ENCODE measurements at regions not wholly inside any gene's neighbourhood (a gene's known extent, or its start where the extent isn't known, plus 50 kb on each side); places are given as distances from the start of the nearest gene placed in this dataset.

DNA sequence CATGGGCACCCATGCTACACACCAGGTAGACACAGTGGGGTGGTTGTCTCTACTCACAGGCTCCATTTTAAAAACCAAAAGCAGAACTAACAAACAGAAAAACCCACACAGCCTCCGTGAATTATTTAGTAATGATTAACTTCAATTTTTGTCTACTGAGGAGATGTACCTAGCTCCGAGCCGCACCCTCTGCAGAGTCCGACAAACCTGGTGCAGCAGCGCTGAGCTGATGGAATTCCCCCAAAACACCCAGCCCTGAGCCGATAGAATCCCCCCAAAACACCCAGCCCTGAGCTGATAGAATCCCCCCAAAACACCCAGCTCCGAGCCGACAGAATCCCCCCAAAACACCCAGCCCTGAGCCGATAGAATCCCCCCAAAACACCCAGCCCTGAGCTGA lies 927.0 kb downstream of the BRD1 start:
- H3K27ac ChIP-seq (ENCODE audit: low read depth, low read length) = no peak overlapping the region

DNA sequence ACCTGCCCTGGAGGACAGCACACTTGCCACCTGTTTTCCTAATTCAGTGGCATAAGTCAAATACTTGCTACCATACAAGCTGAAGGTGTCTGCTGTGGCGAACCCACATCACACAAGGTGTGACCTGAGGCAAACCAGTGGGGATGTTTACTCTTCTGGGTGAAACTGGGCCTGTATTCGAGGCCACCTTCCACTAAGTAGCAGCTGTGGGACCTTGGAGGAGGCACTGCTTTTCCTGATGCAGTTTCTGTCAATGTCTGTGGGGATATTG lies 927.4 kb downstream of the BRD1 start:
- Histone ChIP-seq H3K4me1 (ENCODE audit: control insufficient read depth, insufficient read depth, low read length) (no peaks in the 10 kb centered on the region), H3K36me3 (ENCODE audit: control insufficient read depth, insufficient read depth, low read length) (no peaks in the 10 kb centered on the region), H3K9ac (ENCODE audit: low read length) (no peak overlapping the region), H3K4me3 (ENCODE audit: low read length) (no peak overlapping the region), H3K27ac (ENCODE audit: low read depth, low read length) (no peak overlapping the region), H3K27me3 (ENCODE audit: control insufficient read depth, insufficient read depth, low read length) (no peaks in the 10 kb centered on the region)

More for the DNA sequence above, 927.0 kb downstream of the BRD1 start:
- Histone ChIP-seq H3K36me3 (ENCODE audit: control insufficient read depth, insufficient read depth, low read length) (no peaks in the 10 kb centered on the region), H3K9ac (ENCODE audit: low read length) (no peak overlapping the region), H3K4me3 (ENCODE audit: low read length) (no peak overlapping the region), H3K27me3 (ENCODE audit: control insufficient read depth, insufficient read depth, low read length) (no peaks in the 10 kb centered on the region), H3K4me1 (ENCODE audit: control insufficient read depth, insufficient read depth, low read length) (no peaks in the 10 kb centered on the region)

DNA sequence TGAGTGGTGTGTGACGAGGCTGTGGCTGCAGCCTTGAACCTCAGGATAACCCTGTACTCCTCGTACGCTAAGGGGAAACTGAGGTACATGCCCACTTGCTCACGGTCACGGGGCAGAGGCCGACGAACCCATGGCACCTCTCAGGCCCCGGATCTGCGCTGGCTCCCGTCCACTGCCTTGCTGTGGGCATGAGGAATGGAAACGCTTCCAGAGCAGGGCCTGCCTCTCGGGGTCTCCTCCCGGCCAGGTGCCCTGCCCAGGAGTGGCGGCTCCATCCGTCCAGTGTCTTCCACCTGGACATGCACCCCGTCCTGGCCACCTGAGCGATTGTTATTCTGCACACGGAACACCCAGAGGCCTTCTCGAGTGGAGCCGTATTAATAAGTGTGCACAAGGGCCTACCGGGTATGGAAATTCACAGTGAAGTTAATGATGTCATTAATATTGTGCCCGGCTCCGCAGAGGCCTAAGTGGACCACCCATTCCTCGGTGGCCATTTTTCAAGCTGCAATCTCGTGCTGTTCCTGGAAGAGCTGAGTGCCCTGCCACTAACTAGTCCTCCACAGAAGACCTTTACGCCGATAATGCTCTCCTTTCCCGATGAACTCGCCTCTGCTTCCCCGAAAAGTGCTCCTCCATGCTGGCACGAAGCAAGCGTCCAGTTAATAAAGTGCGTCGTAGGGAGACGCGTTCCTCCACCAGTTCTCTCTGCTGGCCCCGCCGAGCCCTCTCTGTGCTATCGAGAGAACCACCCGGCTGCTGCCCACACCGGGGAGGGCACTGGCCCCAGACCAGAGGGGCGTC lies 927.9 kb downstream of the BRD1 start:
- H3K4me3 ChIP-seq (ENCODE audit: low read length) = no peak overlapping the region
- H3K36me3 ChIP-seq (ENCODE audit: control insufficient read depth, insufficient read depth, low read length) = no peaks in the 10 kb centered on the region
- no peaks in the 10 kb centered on the region for H3K27me3 ChIP-seq (ENCODE audit: control insufficient read depth, insufficient read depth, low read length)
- no peak overlapping the region for H3K27ac ChIP-seq (ENCODE audit: low read depth, low read length)
- H3K4me1 ChIP-seq (ENCODE audit: control insufficient read depth, insufficient read depth, low read length) = no peaks in the 10 kb centered on the region
- no peak overlapping the region for H3K9ac ChIP-seq (ENCODE audit: low read length)

DNA sequence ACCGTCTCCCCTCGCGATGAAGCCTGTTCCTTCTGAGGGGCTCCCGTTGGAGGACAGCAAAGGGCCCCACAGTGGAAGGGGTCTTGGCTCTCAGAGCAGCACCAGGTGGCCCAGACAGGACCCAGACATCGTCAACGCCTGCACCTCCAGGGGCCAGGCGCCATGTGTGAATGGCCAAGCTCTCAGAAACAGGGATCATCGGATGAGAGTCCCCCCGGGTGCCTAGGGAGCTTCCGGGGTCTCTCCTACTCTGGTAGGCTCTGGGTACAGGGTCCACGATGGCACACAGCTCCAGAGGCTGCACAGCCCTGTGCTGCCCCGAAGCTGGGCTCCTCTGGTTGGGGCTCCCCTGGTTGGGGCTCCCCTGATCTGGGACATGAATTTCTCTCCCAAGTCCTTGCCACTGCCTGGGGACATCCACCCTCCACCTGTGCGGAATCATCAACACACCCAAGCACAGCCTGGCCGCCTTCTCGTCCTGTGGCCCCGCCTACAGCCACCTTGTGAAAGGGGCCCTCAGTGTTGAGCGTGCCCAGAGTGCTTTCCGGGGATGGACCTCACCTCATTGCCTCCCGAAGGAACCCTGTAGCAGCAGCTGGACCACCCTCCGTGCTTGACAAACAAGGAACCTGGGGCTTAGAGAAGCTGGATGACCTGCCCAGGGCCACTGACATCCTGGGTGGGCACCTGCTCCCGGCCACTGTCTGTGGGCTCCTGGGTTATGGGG lies 929.0 kb downstream of the BRD1 start:
- Histone ChIP-seq H3K4me3 (ENCODE audit: low read length) (no peak overlapping the region), H3K36me3 (ENCODE audit: control insufficient read depth, insufficient read depth, low read length) (no peaks in the 10 kb centered on the region), H3K4me1 (ENCODE audit: control insufficient read depth, insufficient read depth, low read length) (no peaks in the 10 kb centered on the region), H3K27ac (ENCODE audit: low read depth, low read length) (no peak overlapping the region), H3K9ac (ENCODE audit: low read length) (no peak overlapping the region), H3K27me3 (ENCODE audit: control insufficient read depth, insufficient read depth, low read length) (no peaks in the 10 kb centered on the region)

DNA sequence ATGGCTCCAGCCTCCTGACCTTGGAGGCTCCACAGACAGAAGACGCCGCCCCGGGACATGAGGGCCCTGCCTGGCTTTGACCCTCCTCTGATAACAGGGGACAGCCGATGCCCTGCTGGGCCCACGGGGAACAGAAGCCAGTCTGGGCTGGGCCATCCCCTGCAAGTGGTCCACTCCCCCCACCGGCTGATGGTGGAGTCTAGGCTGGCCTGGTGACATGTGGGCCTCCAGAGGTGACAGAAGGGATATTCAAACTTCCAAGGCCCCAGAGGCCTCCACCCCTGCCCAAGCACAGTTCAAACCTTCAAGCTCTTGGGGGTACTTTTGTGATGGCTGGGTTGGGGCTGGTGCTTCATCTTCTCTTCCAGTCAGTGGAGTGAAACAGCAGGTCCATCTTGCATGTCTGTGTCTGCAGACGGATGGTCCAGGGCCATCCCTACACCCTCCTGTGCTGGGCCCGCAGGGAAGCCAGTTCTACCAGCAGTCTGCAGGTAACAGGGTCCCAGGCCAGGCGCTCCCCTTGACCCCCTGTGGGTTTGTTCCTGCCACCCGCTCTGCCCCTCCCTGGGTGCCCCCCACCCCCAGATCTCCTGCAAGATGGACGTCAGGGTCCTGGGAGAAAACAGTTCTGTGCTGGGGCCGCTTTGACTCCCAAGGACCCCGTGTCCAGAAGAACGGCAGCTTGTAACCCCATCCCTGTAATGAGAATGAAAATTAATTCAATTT lies 929.9 kb downstream of the BRD1 start:
- Histone ChIP-seq H3K4me1 (ENCODE audit: control insufficient read depth, insufficient read depth, low read length) (no peaks in the 10 kb centered on the region), H3K27ac (ENCODE audit: low read depth, low read length) (no peak overlapping the region), H3K9ac (ENCODE audit: low read length) (no peak overlapping the region), H3K27me3 (ENCODE audit: control insufficient read depth, insufficient read depth, low read length) (peaks cover under 1% of the 10 kb centered on the region), H3K4me3 (ENCODE audit: low read length) (no peak overlapping the region), H3K36me3 (ENCODE audit: control insufficient read depth, insufficient read depth, low read length) (no peaks in the 10 kb centered on the region)

DNA sequence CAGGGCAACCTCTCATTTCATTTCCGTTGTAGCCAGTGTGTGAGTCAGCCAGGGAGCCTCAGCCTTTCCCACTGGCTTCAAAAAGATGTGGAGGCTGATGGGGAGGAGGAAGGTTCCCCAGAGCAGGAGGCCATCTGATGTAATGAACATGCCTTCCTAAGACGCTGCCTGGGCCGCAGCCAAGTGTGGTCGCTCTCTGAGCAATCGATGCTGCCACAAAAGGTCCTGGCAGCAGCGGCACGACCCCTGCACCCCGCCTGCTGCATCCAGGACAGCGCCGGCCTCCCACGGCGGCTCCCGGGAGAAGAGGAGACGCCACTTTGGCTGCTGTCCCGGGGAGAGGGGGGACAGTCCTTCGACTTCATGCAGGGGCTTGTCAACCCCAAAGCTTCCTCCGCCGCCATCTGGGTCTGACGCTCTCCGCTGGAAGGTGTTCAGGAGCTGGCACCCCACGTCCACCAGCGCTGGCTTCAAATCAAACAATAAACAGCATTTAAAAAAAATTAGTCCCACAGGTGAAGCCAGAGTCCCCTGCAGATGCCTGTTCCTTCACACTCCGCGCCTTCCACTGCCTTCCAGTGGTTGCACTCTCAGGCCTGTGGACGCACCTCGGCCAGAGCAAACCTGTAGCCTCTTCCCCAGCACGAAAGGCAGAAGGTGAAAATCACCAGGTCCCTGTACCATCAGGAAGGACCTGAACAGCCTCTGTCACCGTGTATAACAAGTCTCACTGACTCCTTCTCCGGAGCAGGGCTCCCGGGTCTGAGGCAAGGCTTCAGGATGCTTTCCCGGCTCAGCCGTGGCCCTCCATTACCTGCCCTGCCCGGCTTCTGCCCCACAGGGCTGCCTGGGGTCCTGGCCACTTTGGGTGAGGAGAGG lies 930.7 kb downstream of the BRD1 start:
- Histone ChIP-seq H3K27ac (ENCODE audit: low read depth, low read length) (no peak overlapping the region), H3K9ac (ENCODE audit: low read length) (no peak overlapping the region), H3K27me3 (ENCODE audit: control insufficient read depth, insufficient read depth, low read length) (peaks cover 3% of the 10 kb centered on the region), H3K36me3 (ENCODE audit: control insufficient read depth, insufficient read depth, low read length) (no peaks in the 10 kb centered on the region), H3K4me3 (ENCODE audit: low read length) (no peak overlapping the region), H3K4me1 (ENCODE audit: control insufficient read depth, insufficient read depth, low read length) (no peaks in the 10 kb centered on the region)

DNA sequence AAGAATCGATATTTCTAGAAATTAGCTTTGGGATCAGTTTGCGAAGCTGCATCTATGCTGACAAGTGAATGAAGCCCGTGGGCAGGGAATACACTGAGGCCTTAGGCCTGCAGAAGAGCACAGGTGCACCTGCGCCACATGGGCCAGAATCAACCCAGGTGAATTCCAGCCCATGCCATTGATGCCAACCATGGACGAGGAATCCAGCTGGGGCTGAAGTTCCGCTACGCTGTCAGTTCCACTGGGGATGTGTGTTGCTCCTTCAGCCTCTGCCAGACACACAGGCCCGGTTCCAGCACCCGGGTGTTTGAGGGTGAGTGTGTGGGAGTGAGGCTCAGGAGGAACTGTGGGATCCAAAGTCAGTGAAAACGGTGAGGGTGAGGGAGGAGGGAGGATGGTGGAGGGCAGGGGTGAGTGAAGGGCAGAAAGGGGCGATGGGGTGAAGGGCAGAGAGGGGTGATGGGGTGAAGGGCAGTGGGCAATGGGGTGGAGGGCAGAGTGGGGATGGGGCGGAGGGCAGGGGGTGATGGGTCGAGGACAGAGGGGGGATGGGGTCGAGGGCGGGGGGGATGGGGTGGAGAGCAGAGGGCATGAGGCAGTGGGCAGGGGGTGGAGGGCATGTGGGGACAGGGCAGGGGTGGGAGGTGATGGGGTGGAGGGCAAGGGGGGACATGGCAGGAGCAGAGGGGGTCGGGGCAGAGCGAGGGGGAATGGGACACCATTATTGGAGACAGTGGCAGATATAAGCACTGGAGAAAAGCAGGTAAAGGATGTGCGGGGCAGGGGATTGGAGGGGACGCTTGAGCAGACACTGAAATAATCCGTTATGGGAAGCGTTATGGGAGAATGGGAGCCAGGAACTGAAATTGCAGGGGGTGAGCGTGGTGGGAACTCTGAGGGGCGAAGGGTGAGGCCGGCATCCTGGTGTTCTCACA lies 931.6 kb downstream of the BRD1 start:
- Histone ChIP-seq H3K36me3 (ENCODE audit: control insufficient read depth, insufficient read depth, low read length) (no peaks in the 10 kb centered on the region), H3K4me3 (ENCODE audit: low read length) (no peak overlapping the region), H3K27me3 (ENCODE audit: control insufficient read depth, insufficient read depth, low read length) (peaks cover 3% of the 10 kb centered on the region), H3K27ac (ENCODE audit: low read depth, low read length) (no peak overlapping the region), H3K4me1 (ENCODE audit: control insufficient read depth, insufficient read depth, low read length) (no peaks in the 10 kb centered on the region), H3K9ac (ENCODE audit: low read length) (no peak overlapping the region)

DNA sequence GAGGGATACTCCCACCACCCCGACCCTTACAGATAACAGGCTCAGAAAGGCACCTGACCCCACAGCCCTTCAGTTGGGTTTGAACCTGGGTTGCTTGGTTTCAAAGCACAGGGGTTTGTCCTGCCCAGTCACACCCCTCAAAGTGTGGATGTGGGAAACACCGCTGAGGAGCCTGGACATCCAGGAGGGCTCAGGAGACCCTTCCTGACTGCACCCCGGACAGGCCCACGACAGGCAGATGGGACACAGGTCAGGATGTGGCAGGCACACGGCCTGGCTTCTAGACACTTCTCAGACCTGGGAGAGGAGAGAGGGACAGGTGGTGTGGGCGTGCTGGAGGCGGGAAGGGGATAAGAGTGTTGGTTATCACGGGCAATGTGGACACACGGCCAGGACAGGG lies 932.3 kb downstream of the BRD1 start:
- H3K4me1 ChIP-seq (ENCODE audit: control insufficient read depth, insufficient read depth, low read length) = no peaks in the 10 kb centered on the region
- H3K9ac ChIP-seq (ENCODE audit: low read length) = no peak overlapping the region
- H3K27me3 ChIP-seq (ENCODE audit: control insufficient read depth, insufficient read depth, low read length) = peaks cover 3% of the 10 kb centered on the region

DNA sequence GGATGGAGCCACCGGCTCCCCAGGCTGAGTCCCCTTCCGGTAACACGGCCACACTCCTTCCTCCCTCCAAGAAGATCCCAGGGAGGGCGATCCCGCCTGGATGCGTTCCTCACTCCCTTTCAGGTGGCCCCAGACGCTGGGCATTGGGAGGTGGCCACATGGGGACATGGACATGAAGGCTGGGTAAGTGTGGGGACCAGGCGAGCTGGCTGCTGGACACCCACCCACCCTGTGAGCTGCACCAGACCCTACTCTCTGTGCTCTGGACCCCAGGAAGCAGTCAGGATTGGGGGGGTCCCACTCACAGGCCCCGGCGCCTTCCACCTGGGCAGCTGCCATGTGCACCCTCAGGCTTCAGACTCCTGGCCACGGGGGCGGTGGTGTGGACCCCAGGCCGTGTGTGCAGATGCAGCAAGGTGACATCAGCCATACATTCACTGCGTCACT lies 932.8 kb downstream of the BRD1 start:
- Histone ChIP-seq H3K27me3 (ENCODE audit: control insufficient read depth, insufficient read depth, low read length) (peaks cover 3% of the 10 kb centered on the region), H3K4me1 (ENCODE audit: control insufficient read depth, insufficient read depth, low read length) (no peaks in the 10 kb centered on the region), H3K4me3 (ENCODE audit: low read length) (no peak overlapping the region), H3K9ac (ENCODE audit: low read length) (no peak overlapping the region), H3K27ac (ENCODE audit: low read depth, low read length) (no peak overlapping the region), H3K36me3 (ENCODE audit: control insufficient read depth, insufficient read depth, low read length) (no peaks in the 10 kb centered on the region)

More for the DNA sequence above, 932.3 kb downstream of the BRD1 start:
- Histone ChIP-seq H3K36me3 (ENCODE audit: control insufficient read depth, insufficient read depth, low read length) (no peaks in the 10 kb centered on the region), H3K27ac (ENCODE audit: low read depth, low read length) (no peak overlapping the region), H3K4me3 (ENCODE audit: low read length) (no peak overlapping the region)

DNA sequence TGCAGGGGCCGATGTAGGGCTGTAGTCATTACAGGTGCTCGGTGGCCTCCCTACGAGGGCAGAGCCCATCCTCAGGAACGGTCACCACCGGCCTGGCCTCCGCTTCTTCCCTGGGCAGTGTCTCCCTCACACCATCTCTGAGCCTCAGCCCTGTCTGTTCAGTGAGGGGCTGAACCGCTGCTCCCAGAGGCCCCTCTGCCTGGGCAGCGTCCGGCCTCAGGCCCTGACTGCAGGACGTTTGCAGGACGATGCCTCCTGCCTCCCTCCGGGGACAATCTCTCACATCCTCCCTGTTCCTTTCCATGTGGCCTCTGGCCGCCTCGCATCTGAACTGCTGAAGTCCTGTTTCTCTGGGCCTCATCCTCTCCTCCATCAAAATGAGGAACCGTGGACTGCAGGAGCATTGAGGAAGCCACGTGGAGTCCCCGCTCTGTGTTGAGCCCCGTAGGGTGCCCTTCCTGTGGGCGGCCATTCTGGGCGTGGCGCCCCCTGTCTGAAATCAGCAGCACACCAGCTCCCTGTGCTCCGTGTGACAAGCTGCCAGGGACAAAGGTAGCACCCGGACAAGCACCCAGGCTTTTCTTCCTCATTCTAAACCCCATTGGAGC lies 933.5 kb downstream of the BRD1 start:
- Histone ChIP-seq H3K27ac (ENCODE audit: low read depth, low read length) (no peak overlapping the region), H3K9ac (ENCODE audit: low read length) (no peak overlapping the region), H3K4me1 (ENCODE audit: control insufficient read depth, insufficient read depth, low read length) (no peaks in the 10 kb centered on the region), H3K27me3 (ENCODE audit: control insufficient read depth, insufficient read depth, low read length) (peaks cover 3% of the 10 kb centered on the region), H3K36me3 (ENCODE audit: control insufficient read depth, insufficient read depth, low read length) (no peaks in the 10 kb centered on the region), H3K4me3 (ENCODE audit: low read length) (no peak overlapping the region)
